Coronary artery (tissue), 2 donors: ENCODE measurements at regions not wholly inside any gene's neighbourhood (a gene's known extent, or its start where the extent isn't known, plus 50 kb on each side); places are given as distances from the start of the nearest gene placed in this dataset.
A peak's percentile ranks its signal among the peaks of the same experiment; 100 is the strongest.

ENCODE experiments used
- DNase-seq: peaks from one replicate; pipeline ENCODE4 v3.0.0-alpha.2; 2017; ENCODE audit warnings: low spot score
- H3K27ac ChIP-seq, 2 donors: fragments of 200-600 bp; sonication (generic); one replicate each; pipeline ENCODE4 v1.5.1; 2016 to 2019
- H3K4me3 ChIP-seq: fragments of 200-600 bp; sonication (generic); 2 replicates; pipeline ENCODE4 v1.5.1; 2016; ENCODE audit warnings: mild to moderate bottlenecking, moderate library complexity
- CTCF ChIP-seq: fragments of 200-600 bp; sonication (generic); IDR thresholded peaks from one replicate; pipeline ENCODE4 v1.5.1; 2019; ENCODE audit warnings: antibody characterized with exemption

GRCh38 chr16:85308611-85309540, 196.6 kb upstream of the CIBAR2 start:
- TF ChIP-seq CTCF, result no peak
- H3K27ac ChIP-seq, result no peak overlapping the region
- H3K4me3 ChIP-seq, result no peak overlapping the region
- DNase-seq, result no peak

GRCh38 chr16:85309656-85310587, 197.7 kb upstream of the CIBAR2 start:
- no peak for TF ChIP-seq CTCF
- no peak for DNase-seq
- H3K4me3 ChIP-seq, result peak overlapping the region; percentile 36
- H3K27ac ChIP-seq, result peak overlapping the region in 1 of 2 donors; percentile 72

GRCh38 chr16:85310868-85311585, 198.8 kb upstream of the CIBAR2 start:
- peak overlapping the region in 1 of 2 donors; percentile 72 for H3K27ac ChIP-seq
- no peak overlapping the region for H3K4me3 ChIP-seq
- TF ChIP-seq CTCF, result no peak
- DNase-seq, result no peak

GRCh38 chr16:85311741-85312140, 199.5 kb upstream of the CIBAR2 start:
- no peak overlapping the region for H3K27ac ChIP-seq
- no peak for DNase-seq
- no peak overlapping the region for H3K4me3 ChIP-seq
- TF ChIP-seq CTCF, result no peak

- Histone ChIP-seq H3K27ac (no peak overlapping the region), H3K4me3 (no peak overlapping the region)
- no peak for TF ChIP-seq CTCF
- DNase-seq, result no peak
These were observed 199.9 kb upstream of the CIBAR2 start for GRCh38 chr16:85312174-85312573.

- Histone ChIP-seq H3K27ac (peak overlapping the region in 1 of 2 donors; percentile 65), H3K4me3 (no peak overlapping the region)
- DNase-seq, result no peak
- TF ChIP-seq CTCF, result no peak
These were observed 200.6 kb upstream of the CIBAR2 start for GRCh38 chr16:85312642-85313525.
